Kidney (tissue), 13 donors: ENCODE measurements at regions not wholly inside any gene's neighbourhood (a gene's known extent, or its start where the extent isn't known, plus 50 kb on each side); places are given as distances from the start of the nearest gene placed in this dataset.

ENCODE experiments used
- DNase-seq, 5 donors: peaks; one replicate each; pipeline ENCODE4 v3.0.0-alpha.2; 2013 to 2020
- FAIRE-seq: peaks from 2 replicates; lab custom pipeline; 2012; peaks lifted over from hg19 to GRCh38; lab: Jason Lieb, UNC
- H3K27ac ChIP-seq, 2 donors: one replicate each; pipeline ENCODE4 v1.7.0; 2013; ENCODE audit warnings: low read depth in 2 of 2, low read length in 2 of 2, inconsistent platforms in 1 of 2
- H3K27me3 ChIP-seq: one replicate; pipeline ENCODE4 v1.7.1; 2013; ENCODE audit warnings: low read length, inconsistent platforms; ENCODE audit not compliant: control insufficient read depth, insufficient read depth
- H3K36me3 ChIP-seq, 3 donors: one replicate each; pipeline versions ENCODE4 v1.7.0 to v1.7.1; 2013; ENCODE audit warnings: low read length in 3 of 3, control low read depth in 1 of 3, inconsistent platforms in 1 of 3; ENCODE audit not compliant: insufficient read depth in 3 of 3, control insufficient read depth in 2 of 3
- H3K4me1 ChIP-seq, 3 donors: one replicate each; pipeline versions ENCODE4 v1.7.0 to v1.7.1; 2013; ENCODE audit warnings: low read length in 3 of 3, inconsistent platforms in 1 of 3, low read depth in 1 of 3; ENCODE audit not compliant: control insufficient read depth in 2 of 3, insufficient read depth in 2 of 3
- H3K4me3 ChIP-seq, 3 donors: one replicate each; pipeline versions ENCODE4 v1.7.0 to v1.8.1; 2013; ENCODE audit warnings: low read length in 3 of 3, control low read depth in 1 of 3, inconsistent platforms in 1 of 3
- H3K9ac ChIP-seq, 3 donors: one replicate each; pipeline versions ENCODE4 v1.7.0 to v1.7.1; 2013; ENCODE audit warnings: low read length in 3 of 3, control low read depth in 1 of 3, inconsistent platforms in 1 of 3
- H3K9me3 ChIP-seq, 3 donors: one replicate each; pipeline versions ENCODE4 v1.7.0 to v1.7.1; 2013; ENCODE audit warnings: low read length in 3 of 3, control low read depth in 1 of 3, inconsistent platforms in 1 of 3; ENCODE audit not compliant: control insufficient read depth in 2 of 3, insufficient read depth in 1 of 3
- intact Hi-C: fragments of 100-400 bp; cut with DNase I; formaldehyde crosslinking; loops from one replicate; pipeline ENCODE4 v1.11.1; 2022
- TF ChIP-seq, protein P1 (sequence below): IDR thresholded peaks from 3 replicates; pipeline ENCODE4 v1.5.1; 2012; ENCODE audit warnings: mild to moderate bottlenecking, moderate library complexity, borderline replicate concordance; ENCODE audit not compliant: insufficient read depth; ENCODE audit errors: extremely low read depth
- donor health status: control.
- donor health status: control.
- donor health status: control.
- donor health status: control.
- donor health status: control.
- donor health status: DM: yes; HTN: yes; CAD: no.
- donor health status: Normal renal cell carcinoma (clear cell type).

DNA sequence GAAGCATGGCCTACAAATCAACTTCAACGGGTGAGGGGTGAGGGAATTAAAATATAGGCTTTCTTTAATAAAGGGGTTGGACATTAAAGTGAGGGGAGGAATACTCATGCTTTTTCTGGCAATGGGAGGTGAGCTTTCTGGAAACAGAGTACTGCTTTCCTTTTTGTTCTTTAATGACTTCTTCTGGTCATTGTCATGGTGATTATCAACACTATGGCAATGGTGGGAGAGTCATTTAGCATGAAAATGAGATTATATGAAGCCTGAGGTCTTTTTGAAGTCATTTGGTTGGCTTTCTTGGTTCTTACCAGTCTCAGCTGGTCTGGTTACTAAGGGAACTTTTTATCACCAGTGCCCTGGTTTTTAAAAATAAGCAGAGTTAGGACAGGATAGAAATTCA, 475.8 kb upstream of the LRRC4C start:
- no peak overlapping the region for H3K9ac ChIP-seq
- H3K27me3 ChIP-seq: no peaks in the 10 kb centered on the region
- H3K4me1 ChIP-seq: no peaks in the 10 kb centered on the region
- FAIRE-seq: no peak
- no peaks in the 10 kb centered on the region for H3K9me3 ChIP-seq
- intact Hi-C loops: no loop called here
- no peak overlapping the region for H3K27ac ChIP-seq
- peak in 1 of 5 donors; percentile 0 for DNase-seq
- no peaks in the 10 kb centered on the region for H3K36me3 ChIP-seq
- H3K4me3 ChIP-seq: no peak overlapping the region
- TF ChIP-seq, protein P1, sequence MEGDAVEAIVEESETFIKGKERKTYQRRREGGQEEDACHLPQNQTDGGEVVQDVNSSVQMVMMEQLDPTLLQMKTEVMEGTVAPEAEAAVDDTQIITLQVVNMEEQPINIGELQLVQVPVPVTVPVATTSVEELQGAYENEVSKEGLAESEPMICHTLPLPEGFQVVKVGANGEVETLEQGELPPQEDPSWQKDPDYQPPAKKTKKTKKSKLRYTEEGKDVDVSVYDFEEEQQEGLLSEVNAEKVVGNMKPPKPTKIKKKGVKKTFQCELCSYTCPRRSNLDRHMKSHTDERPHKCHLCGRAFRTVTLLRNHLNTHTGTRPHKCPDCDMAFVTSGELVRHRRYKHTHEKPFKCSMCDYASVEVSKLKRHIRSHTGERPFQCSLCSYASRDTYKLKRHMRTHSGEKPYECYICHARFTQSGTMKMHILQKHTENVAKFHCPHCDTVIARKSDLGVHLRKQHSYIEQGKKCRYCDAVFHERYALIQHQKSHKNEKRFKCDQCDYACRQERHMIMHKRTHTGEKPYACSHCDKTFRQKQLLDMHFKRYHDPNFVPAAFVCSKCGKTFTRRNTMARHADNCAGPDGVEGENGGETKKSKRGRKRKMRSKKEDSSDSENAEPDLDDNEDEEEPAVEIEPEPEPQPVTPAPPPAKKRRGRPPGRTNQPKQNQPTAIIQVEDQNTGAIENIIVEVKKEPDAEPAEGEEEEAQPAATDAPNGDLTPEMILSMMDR: no peak

DNA sequence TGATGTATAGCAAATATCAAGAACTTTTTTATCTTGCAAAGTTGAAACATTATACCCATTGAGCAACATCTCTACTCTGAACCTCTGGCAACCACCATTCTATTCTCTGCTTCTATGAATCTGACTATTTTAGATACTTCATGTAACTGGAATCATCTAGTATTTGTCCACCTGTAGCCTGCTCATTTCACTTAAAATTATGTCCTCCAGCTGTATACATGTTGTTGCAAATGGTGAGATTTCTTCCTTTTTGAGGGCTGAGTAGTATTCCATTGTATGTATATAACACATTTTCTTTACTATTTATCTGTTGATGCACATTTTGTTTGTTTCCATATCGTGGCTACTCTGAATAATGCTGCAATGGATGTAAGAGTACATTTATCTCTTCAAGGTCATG, 476.3 kb upstream of the LRRC4C start:
- no peaks in the 10 kb centered on the region for H3K36me3 ChIP-seq
- H3K4me1 ChIP-seq: no peaks in the 10 kb centered on the region
- no peaks in the 10 kb centered on the region for H3K9me3 ChIP-seq
- H3K27me3 ChIP-seq: no peaks in the 10 kb centered on the region
- TF ChIP-seq, protein P1: no peak
- FAIRE-seq (no peak), DNase-seq (no peak)
- no peak overlapping the region for H3K9ac ChIP-seq
- intact Hi-C loops: no loop called here
- H3K4me3 ChIP-seq: no peak overlapping the region
- H3K27ac ChIP-seq: no peak overlapping the region

DNA sequence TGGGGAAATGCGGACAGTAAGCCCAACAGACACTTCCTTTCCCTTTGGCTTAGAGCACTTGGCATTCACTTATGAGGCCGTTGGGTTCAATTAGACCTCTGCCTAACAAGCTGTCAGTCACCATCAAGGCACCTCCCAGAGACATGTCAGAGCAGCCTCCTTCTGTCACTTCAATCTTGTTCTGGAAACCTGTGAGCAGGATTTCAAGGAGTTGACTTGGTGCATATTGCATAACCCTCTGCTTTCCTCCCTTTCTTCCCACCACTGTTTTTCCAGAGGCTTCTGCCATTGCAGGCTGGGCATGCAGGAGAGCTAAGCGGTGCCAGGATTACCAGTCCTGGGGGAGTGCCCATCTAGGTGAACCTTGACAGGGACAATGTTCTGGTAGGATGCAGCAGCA, 484.2 kb upstream of the LRRC4C start:
- no peaks in the 10 kb centered on the region for H3K9me3 ChIP-seq
- FAIRE-seq (no peak), DNase-seq (no peak)
- TF ChIP-seq, protein P1: no peak
- no peak overlapping the region for H3K27ac ChIP-seq
- H3K4me3 ChIP-seq: no peak overlapping the region
- no peaks in the 10 kb centered on the region for H3K27me3 ChIP-seq
- H3K4me1 ChIP-seq: no peaks in the 10 kb centered on the region
- H3K9ac ChIP-seq: no peak overlapping the region
- no peaks in the 10 kb centered on the region for H3K36me3 ChIP-seq
- intact Hi-C loops: no loop called here

DNA sequence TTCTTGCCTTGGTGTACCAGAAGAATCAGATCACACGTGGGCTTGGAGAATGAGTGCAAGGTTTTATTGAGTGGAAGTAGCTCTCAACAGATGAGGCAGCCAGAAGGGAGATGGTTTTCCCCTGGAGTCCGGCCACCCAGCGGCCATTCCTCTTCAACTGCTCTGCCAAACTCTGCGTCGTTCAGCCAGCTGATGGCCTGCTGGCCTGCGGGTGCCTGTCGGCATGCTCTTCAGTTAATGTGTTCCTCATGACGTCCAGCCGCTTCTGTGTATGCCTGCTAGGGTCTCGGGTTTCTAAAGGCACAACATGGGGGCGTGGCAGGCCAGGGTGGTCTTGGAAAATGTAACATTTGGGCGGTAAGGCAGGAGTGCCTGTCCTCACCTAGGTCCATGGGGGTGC, 487.9 kb upstream of the LRRC4C start:
- intact Hi-C loops: no loop called here
- Histone ChIP-seq H3K4me1 (no peaks in the 10 kb centered on the region), H3K9me3 (no peaks in the 10 kb centered on the region), H3K4me3 (no peak overlapping the region), H3K9ac (no peak overlapping the region), H3K27ac (no peak overlapping the region), H3K27me3 (no peaks in the 10 kb centered on the region), H3K36me3 (no peaks in the 10 kb centered on the region)
- peak in 2 of 5 donors; percentile 3 to 52 for DNase-seq
- no peak for FAIRE-seq
- TF ChIP-seq, protein P1: no peak
